HG03432 (cell line): ENCODE measurements at regions not wholly inside any gene's neighbourhood (a gene's known extent, or its start where the extent isn't known, plus 50 kb on each side); places are given as distances from the start of the nearest gene placed in this dataset.
"Not testable (repeated sequence)": the region's sequence is repeated elsewhere in the genome, so short reads cannot be mapped to it uniquely, and the experiment has no call there.

Source experiments
- ATAC-seq: cut with Tn5 transposase; IDR thresholded peaks from one replicate; pipeline ENCODE4 v1.9.1; 2021; ENCODE audit warnings: mild to moderate bottlenecking, moderate library complexity; ENCODE audit not compliant: unreplicated experiment

DNA sequence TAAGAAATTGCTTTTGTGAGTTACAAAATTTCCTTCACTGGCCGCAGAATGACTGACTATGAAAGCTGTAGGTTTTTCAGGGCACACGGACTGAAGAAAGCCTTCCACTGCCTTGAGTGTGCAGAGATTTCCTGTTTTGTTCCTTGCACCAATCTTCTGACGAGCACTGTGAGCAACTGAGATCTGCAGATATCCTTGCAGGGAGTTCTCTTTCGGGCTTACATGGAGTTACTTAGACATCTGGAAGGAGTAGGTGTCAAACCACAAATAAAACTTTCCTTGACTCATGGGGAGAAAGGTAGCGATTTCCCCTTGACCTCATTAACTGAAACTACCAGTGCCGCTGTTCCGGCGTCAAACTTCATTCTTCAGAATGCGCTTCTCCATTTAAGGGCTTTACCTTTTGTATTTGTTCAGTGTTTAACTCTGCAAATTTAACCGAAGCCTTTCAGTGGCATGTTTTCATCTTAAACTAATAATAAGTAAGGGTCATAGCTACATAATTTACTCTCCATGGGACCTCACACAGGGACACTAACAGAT is 1175.3 kb downstream of the GATA3 start:
- ATAC-seq = no peak

DNA sequence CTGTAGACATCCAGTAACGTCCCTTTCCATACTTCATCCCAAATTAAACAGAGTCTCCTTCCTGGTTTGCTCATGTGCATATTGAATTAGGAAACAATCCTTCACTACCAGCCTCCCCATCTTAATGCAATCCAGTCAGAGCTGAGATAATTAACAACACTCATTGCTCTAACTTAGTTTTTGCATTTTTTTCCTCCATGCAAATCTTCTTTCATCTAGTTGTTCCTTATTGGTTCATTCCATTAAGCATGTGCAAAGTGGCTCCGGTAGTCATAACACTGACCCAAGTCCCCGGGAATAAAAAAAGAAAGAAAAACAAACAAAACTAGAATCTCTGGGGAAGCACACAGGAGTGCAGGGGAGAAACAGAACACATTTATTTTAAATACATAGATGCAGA is 1176.1 kb downstream of the GATA3 start:
- ATAC-seq = no peak

DNA sequence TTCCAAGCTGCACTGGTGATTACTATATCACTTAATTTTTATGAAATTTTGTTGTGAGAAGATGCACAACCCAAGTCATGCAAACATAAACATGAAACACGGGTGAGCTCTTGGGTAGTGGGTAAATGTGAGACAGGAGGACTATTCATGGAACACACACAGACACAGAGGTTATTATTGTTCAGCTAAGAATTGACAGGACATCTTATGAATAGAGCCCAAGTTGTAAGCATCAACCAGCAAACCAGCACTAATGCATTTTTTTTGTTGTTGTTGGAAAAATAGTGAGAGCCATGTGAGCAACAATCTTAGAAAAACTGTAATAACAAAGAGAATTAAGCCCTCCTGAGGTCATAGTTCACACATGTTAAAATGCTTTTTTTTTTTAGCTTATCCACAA is 1179.7 kb downstream of the GATA3 start:
- ATAC-seq = no peak

DNA sequence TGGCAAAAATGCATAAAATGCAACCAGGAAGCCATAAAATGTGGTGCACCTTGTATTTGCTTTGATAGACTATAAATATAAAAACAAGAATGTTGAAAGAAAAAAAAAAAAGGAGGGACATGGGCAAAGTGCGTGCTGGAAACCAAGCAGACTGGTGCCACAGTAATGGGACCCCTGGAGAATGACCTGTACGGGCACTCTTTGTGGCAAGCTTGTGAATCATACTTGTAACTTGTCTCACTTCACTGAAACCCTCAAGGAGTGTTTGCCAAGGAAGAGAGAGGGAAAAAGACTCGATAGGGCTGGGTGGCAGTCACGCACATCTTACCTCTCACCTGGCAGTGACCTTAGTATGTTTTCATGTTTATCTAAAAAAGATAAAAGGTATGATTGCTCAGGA is 1183.6 kb downstream of the GATA3 start:
- ATAC-seq = no peak

DNA sequence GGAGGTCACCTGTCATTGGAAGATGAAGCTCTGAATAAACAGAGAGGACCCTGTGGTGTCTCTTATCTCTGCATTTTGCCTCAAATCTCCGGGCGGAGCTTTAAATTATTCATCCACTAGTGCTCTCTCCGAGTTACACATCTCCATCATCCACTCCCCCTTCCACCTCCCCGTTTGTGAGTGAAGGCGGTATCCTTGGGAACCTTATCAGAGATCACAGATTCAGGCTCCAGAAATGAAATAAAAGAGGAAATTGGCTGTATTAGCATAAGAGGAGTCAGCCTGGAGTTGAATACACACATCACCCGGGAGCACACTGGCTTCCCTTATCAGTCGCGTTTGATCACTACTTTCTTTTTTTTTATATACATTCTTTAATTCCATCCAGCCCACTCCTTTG is 1184.8 kb downstream of the GATA3 start:
- no peak for ATAC-seq

DNA sequence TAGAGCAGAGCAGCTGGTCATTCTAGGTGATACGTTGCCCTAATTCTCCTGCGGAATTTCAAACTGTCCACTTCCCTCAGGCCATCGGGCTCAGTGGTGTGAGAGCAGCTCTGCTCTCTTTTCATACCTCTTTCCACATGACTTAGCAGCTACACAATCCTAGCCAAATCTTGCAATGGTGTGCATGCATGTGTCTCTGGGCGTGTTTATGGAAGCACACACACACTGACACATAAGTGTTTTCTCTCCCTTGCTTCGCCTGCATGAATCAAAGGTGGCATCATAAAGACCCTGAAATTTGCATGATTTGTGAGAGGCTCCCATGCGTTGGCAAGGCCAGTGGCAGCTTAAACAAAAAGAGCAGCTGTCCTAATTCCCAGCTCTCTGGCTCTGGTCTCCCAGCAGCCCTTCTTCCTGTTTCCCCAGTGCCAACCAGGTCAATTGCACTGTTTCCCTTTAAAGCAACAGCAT is 1189.5 kb downstream of the GATA3 start:
- no peak for ATAC-seq

DNA sequence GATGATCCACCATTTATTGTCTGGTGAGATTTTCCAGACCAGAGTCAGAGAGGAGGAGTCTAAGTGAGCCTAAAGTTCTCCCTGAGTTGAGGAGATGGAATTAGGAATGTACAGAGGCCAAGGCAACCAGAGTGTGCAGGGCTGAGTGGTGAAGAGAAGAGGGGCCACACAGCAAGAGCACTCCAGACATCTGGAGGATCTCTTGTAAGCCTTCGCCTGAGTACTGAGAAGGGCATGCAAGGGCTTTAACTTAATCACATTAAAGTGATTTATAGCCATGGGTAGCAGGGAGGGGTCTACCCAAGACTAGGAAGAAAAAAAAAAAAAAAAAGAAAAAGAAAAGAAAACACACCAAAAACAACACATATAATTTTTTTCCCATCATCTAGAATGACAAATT is 1190.4 kb downstream of the GATA3 start:
- no peak for ATAC-seq

DNA sequence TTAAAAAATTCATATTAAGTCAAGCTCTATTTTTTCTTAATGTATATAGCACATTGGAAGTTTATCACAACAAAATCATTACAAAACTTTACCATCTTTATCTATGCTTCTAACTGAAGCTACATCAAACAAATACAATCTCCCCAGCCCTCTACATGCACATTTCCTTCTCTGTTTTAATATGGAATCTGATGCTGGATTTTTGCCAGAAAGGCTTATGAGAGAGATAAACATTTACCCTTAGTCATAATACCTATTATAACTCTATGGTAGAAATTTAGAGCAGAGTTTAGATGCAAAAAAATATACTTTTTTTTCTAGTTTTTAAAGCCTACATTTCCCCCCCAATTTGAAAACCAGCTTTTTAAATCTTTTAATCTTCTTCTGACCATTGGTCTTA is 1198.6 kb downstream of the GATA3 start:
- ATAC-seq = no peak

DNA sequence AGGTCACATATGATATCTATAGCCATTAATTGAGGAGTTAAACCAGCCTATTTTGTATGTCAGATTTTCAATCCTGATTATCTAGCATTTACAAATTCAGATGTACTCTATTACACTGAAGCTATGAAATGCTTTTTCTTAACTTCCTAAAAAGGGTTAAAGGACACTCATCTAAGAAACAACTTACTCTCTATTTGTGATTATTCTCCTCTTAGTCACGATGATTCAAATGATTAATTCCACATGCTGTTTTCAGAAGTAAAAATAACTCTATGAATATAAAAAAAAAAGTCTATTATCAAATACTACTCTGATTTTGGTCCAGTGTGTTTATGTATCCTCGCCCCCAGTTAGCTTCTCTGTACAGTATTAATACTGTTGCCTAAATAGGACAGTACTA is 1199.9 kb downstream of the GATA3 start:
- no peak for ATAC-seq

DNA sequence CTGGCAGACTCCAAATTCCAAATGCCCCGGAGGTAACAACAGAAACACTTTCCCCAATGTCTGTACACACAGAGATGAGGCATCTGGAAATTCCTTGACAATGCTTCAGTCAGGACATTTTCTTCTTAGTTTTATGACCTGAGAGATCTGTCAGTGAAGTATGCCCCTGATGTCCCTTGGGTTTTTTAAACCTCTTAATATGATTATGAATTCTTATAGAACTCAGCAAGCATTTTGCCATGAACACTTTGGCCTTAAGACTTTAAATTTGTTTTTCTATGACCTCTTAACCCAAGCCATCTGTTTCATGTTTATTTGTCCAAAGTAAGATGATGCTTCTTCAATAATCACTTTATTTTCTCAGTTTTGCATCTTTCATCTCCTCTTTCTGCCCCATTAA is 1206.2 kb downstream of the GATA3 start:
- no peak for ATAC-seq

DNA sequence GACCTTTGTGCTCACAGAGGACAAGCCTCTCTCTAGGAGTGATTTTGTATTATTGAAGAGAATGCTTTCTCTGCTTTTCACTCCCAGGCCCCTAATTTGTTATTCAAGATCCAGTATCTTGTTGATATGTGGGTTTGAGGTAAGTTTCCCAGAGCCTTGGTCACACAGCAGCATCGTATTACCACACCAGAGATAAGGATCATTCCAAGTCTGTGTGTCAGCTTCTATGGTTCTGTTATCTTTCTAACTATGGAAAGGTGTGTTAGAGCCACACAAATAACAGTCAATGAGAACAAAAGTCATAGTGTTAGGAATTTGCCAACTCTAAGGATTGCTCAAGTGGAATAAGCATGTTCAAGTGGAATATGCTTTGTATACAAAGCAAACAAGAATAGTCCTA is 1208.3 kb downstream of the GATA3 start:
- no peak for ATAC-seq

DNA sequence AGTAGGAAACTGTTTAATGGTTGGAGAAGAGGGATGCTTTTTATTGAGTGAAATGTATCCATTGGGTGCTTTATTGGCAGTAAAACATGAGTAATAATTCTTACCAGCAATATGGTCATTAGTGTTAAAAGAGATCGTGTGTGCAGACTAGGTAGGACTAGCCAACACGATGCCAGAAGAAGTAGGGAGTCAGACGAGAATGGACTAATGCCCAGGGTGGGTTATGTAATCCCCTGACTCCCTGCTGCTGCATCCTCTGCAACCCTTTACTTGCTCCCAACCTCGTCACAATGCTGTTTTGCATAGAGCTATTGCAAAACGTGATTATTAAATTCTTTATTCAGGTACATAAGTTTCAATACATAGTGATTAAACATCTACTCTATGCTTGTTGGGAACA is 1213.7 kb downstream of the GATA3 start:
- no peak for ATAC-seq

DNA sequence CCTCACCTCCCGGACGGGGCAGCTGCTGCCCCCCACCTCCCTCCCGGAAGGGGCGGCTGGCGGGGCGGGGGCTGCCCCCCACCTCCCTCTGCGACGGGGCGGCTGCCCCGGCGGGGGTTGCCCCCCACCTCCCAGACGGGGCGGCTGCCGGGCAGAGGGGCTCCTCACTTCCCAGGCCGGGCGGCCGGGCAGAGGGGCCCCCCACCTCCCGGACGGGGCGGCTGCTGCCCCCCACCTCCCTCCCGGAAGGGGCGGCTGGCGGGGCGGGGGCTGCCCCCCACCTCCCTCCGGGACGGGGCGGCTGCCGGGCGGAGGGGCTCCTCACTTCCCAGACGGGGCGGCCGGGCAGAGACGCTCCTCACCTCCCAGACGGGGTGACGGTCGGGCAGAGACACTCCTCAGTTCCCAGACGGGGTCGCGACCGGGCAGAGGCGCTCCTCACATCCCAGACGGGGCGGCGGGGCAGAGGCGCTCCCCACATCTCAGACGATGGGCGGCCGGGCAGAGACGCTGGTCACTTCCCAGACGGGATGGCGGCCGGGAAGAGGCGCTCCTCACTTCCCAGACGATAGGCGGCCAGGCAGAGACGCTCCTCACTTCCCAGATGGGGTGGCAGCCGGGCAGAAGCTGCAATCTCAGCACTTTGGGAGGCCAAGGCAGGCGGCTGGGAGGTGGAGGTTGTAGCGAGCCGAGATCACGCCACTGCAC is 1218.8 kb downstream of the GATA3 start:
- ATAC-seq = not testable (repeated sequence)

DNA sequence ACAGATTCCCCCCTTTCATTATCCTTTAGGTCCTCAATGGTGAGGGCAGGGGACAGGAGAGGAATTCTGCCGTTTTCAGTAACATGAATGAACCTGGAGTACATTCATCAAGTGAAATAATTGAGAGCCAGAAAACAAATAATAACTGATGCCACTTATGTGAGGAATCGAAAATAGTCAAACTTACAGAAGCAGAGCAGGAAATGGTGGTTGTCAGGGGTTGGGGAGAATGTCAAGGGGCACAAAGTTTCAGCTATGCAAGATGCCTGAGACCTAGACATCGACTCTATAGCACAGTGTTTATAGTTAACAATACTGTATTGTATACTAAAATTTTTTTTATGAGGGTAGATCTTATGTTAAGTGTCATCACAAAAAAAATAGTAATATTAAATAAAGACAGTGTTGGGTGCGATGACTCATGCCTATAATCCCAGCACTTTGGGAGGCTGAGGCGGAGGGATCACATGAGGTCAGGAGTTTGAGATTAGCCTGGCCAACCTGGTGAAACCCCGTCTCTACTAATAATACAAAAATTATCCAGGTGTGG is 1219.8 kb downstream of the GATA3 start:
- ATAC-seq = no peak

DNA sequence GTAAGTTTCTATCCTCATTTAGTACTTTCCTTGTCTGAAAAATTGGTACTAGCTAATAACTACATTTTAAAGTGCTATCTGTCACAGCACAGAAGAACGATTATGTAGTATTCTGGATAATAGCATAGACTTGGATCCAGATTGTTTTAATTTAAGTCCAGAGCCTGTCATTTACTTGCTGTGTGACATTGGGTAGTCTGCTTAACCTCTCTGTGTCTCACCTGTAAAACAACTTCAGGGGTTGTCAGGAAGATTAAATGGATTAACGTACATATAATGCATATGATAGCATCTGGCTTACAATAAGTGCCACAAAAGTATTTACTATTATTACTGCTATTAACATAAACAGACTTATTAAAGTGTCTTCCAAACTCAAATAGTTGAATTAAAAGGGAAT is 1221.4 kb downstream of the GATA3 start:
- no peak for ATAC-seq

DNA sequence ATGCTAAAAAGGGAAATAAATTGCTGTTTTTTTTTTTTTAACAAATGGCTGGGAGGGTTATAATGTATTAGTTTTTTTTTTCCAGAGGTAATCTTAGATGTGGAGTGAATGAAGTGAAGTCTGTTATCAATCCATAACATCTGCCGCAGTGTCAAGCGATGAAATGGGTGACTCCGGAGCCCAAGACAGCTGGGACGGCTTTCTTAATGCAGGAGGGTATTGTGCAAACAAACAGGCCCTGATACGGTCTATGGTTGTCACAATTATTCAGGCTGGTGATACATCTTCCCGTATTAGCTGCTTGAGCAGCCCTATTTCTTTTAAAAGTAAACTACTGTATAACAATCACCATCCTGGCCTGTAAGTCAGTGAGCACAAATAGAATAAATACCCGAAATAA is 1231.2 kb downstream of the GATA3 start:
- no peak for ATAC-seq

DNA sequence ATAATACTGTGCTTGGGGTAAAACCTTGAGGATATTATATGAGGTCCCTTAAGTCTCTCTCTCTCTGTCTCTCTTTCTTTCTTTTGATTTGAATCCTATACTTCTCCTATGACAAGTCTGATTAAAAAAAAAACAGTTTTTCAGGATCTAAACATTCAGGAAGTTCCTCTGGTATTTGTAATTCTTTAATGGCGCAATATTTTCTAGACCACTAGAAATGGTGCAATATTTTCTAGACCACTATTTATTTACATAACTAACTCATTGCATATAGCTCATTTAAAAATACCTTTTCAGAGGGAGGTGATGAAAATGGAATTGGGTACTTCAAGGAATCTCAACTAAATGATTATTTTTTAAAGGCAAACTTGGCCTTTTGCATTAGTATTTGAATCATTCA is 1235.3 kb downstream of the GATA3 start:
- no peak for ATAC-seq

DNA sequence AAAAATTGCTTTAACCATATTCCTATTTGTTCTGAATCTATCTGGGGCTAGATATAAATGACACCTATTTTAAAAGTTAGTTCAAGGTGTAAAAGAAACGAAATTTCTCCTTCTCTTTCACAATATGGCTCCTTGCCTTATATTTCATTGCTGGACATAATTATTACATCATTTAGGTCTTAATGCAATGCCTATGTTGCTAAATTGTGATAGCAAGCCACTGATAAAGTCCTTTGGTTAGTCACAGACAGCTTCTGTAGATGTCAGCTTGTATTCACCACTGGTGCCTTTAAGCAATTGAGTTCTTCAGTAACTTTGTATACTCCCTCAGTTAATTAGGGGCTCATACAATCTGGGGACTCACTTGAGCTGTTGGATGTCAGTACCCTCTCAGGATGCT is 1236.6 kb downstream of the GATA3 start:
- ATAC-seq = no peak

DNA sequence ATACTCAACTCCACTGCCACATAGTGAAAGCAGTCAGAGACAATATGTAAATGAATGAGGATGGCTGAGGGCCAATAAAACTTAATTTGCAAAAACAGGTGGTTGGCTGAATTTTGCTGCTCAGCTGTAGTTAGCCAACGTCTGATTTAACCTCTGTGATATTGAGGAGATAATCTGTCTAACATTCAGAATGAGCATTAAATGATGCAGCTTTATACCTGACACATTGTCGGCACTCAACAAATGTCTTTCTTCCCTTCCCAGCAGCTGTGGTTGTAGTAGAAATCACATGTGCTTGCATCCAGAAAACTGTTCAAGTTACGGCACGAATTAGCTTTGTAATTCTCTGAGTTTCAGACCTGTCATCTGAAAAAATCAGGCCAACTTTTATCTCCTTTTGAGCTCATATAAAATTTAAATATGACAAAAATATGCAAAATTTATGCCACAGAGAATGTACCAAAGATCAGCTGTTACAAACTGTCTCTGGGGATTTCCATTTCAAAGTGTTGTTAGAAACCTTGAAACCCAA is 1239.7 kb downstream of the GATA3 start:
- no peak for ATAC-seq

DNA sequence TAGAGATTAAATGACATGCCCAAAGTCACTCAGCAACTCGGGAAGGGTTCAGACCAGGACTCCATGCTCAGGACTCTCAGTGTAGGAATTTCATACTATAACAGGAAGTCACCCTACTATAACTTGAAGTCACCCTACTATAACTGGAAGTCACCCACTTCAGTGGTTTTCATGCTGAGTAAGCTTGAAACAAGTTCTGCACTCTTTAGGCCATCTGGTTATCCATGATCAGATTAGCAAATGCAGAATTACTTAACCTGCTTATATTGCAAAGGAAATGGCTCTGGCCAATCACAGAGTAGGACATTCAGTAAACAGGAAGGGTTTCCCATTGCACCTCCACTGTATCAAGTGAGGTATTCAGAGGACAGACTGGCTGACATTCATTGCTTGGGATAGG is 1240.4 kb downstream of the GATA3 start:
- peak; percentile 78 for ATAC-seq

DNA sequence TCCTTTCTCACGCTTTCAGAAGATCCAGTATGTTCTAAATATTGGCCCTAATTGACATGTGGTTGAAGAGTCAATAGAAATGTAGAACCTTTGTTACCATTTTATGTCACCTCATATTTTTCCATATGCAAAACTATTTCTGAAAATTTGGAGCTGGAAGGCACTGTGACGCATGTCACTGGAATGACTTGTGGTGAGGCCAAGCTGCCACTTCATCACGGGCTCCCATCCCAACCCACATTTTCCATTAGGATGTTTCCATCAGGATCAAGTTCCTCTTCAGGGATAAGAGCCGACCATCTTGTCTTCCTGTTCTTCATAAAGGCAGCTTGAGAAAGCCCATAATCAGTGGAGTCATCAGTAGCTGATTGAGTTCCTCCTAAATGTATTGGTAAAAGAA is 1241.7 kb downstream of the GATA3 start:
- no peak for ATAC-seq

DNA sequence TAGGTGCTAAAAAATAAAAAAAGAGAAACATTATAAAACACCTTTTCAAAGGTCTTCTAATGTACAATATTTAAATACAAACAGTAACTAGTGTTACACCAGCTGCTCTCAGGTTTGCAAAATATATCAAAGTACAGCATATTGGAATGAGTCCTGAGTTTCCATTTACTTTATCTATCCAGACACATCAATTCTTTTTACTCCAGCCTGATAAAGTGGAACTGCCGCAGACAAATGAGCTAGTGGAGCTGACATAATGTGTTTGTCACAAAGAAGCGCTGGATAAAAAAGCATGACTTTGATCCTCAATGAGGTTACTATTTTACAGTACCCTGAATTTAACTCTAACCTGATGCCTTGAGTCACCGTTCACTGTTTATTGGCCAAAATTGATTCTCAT is 1243.1 kb downstream of the GATA3 start:
- ATAC-seq = no peak
